Thyroid gland (tissue), 4 donors: ENCODE measurements at regions not wholly inside any gene's neighbourhood (a gene's known extent, or its start where the extent isn't known, plus 50 kb on each side); places are given as distances from the start of the nearest gene placed in this dataset.

Experiments used
- CTCF ChIP-seq, 6 experiments: fragments of 200-600 bp in 3 of 6; fragments of 450-650 bp in 3 of 6; sonication (generic) in 3 of 6; IDR thresholded peaks; one replicate each; pipeline ENCODE4 v1.5.1; 2016 to 2019; ENCODE audit warnings: antibody characterized with exemption in 6 of 6, mild to moderate bottlenecking in 2 of 6, inconsistent platforms in 1 of 6, moderate library complexity in 1 of 6
- POLR2A ChIP-seq, 2 donors: fragments of 450-650 bp; IDR thresholded peaks; one replicate each; pipeline ENCODE4 v1.6.1; 2017; ENCODE audit warnings: antibody characterized with exemption in 2 of 2, mild to moderate bottlenecking in 2 of 2, moderate library complexity in 1 of 2

- TF ChIP-seq POLR2A (IDR thresholded peaks at IDR 0.05) (no peak), CTCF (IDR thresholded peaks at IDR 0.05) (no peak)
Observed at GRCh38 chr11:82398300-82398815, 335.3 kb downstream of the FAM181B start.
